H9 (cell line): ENCODE measurements at regions not wholly inside any gene's neighbourhood (a gene's known extent, or its start where the extent isn't known, plus 50 kb on each side); places are given as distances from the start of the nearest gene placed in this dataset.

Experiments used
- DNase-seq: peaks from one replicate; pipeline ENCODE4 v3.0.0-alpha.2; 2017
- H2AFZ ChIP-seq: one replicate; pipeline ENCODE4 v1.6.1; 2013; ENCODE audit warnings: mild to moderate bottlenecking, low read length, control low read depth, moderate library complexity
- H2AK5ac ChIP-seq: 2 replicates; pipeline ENCODE4 v1.6.1; 2013; ENCODE audit warnings: low read length, control low read depth, mixed read lengths; ENCODE audit not compliant: insufficient read length
- H2BK120ac ChIP-seq: one replicate; pipeline ENCODE4 v1.6.1; 2013; ENCODE audit warnings: low read depth, mild to moderate bottlenecking, low read length, control low read depth, inconsistent platforms; ENCODE audit not compliant: poor library complexity, severe bottlenecking
- H2BK12ac ChIP-seq: 2 replicates; pipeline ENCODE4 v1.6.1; 2013; ENCODE audit warnings: low read length, control low read depth, mixed read lengths, low read depth; ENCODE audit not compliant: insufficient read length
- H2BK15ac ChIP-seq: 2 replicates; pipeline ENCODE4 v1.6.1; 2013; ENCODE audit warnings: low read depth, low read length, control low read depth
- H2BK20ac ChIP-seq: one replicate; pipeline ENCODE4 v1.6.1; 2013; ENCODE audit warnings: low read depth, mild to moderate bottlenecking, low read length, control low read depth, inconsistent platforms; ENCODE audit not compliant: poor library complexity, severe bottlenecking
- H2BK5ac ChIP-seq: 2 replicates; pipeline ENCODE4 v1.6.1; 2013; ENCODE audit warnings: low read length, control low read depth, mixed read lengths; ENCODE audit not compliant: insufficient read length
- H3K14ac ChIP-seq: 2 replicates; pipeline ENCODE4 v1.6.1; 2013; ENCODE audit warnings: low read length, control low read depth; ENCODE audit not compliant: insufficient read depth
- H3K18ac ChIP-seq: 2 replicates; pipeline ENCODE4 v1.6.1; 2013; ENCODE audit warnings: low read depth, mild to moderate bottlenecking, mixed read lengths, low read length, control low read depth; ENCODE audit not compliant: insufficient read length
- H3K23ac ChIP-seq: 2 replicates; pipeline ENCODE4 v1.6.1; 2013; ENCODE audit warnings: low read length, control low read depth, mixed read lengths, low read depth; ENCODE audit not compliant: insufficient read length
- H3K23me2 ChIP-seq: 2 replicates; pipeline ENCODE4 v1.6.1; 2013; ENCODE audit warnings: low read depth, mild to moderate bottlenecking, mixed read lengths, low read length, control low read depth; ENCODE audit not compliant: insufficient read length, poor library complexity, severe bottlenecking
- H3K27ac ChIP-seq: 2 replicates; pipeline ENCODE4 v1.5.1; 2013; ENCODE audit warnings: low read length, control low read depth, mixed read lengths, low read depth; ENCODE audit not compliant: insufficient read length
- H3K27me3 ChIP-seq: 2 replicates; pipeline ENCODE4 v1.6.1; 2013; ENCODE audit warnings: low read length, control low read depth, inconsistent platforms; ENCODE audit not compliant: insufficient read depth
- H3K4ac ChIP-seq: 2 replicates; pipeline ENCODE4 v1.6.1; 2013; ENCODE audit warnings: low read depth, mild to moderate bottlenecking, control low read depth, inconsistent platforms, low read length, moderate library complexity
- H3K4me1 ChIP-seq: 2 replicates; pipeline ENCODE4 v1.6.1; 2013; ENCODE audit warnings: low read length, control low read depth, inconsistent platforms; ENCODE audit not compliant: insufficient read depth
- H3K4me2 ChIP-seq: 2 replicates; pipeline ENCODE4 v1.6.1; 2013; ENCODE audit warnings: low read length, control low read depth, mixed read lengths; ENCODE audit not compliant: insufficient read length, insufficient read depth
- H3K56ac ChIP-seq: 2 replicates; pipeline ENCODE4 v1.6.1; 2013; ENCODE audit warnings: low read depth, mild to moderate bottlenecking, mixed read lengths, low read length, control low read depth; ENCODE audit not compliant: insufficient read length
- H3K79me1 ChIP-seq: 2 replicates; pipeline ENCODE4 v1.6.1; 2013; ENCODE audit warnings: low read depth, mild to moderate bottlenecking, moderate library complexity, low read length, control low read depth, inconsistent platforms; ENCODE audit not compliant: insufficient read depth, poor library complexity, severe bottlenecking
- H3K79me2 ChIP-seq: 2 replicates; pipeline ENCODE4 v1.6.1; 2013; ENCODE audit warnings: low read length, control low read depth, inconsistent platforms; ENCODE audit not compliant: insufficient read depth
- H3K9ac ChIP-seq: 2 replicates; pipeline ENCODE4 v1.6.1; 2013; ENCODE audit warnings: low read length, control low read depth, mixed read lengths; ENCODE audit not compliant: insufficient read length; ENCODE audit errors: extremely low read depth
- H3K9me3 ChIP-seq: one replicate; pipeline ENCODE4 v1.6.1; 2013; ENCODE audit warnings: low read depth, low read length, inconsistent platforms; ENCODE audit not compliant: control insufficient read depth
- H3T11ph ChIP-seq: one replicate; pipeline ENCODE4 v1.6.1; 2013; ENCODE audit warnings: mild to moderate bottlenecking, low read length, control low read depth, inconsistent platforms
- H4K20me1 ChIP-seq: one replicate; pipeline ENCODE4 v1.6.1; 2013; ENCODE audit not compliant: control insufficient read depth, insufficient read length, insufficient read depth
- H4K5ac ChIP-seq: 2 replicates; pipeline ENCODE4 v1.6.1; 2013; ENCODE audit warnings: low read depth, mild to moderate bottlenecking, mixed read lengths, low read length, control low read depth; ENCODE audit not compliant: insufficient read length
- H4K8ac ChIP-seq: replicated peaks from 2 replicates; pipeline ENCODE4 v1.6.1; 2013; ENCODE audit warnings: low read length, control low read depth, mixed read lengths, low read depth; ENCODE audit not compliant: insufficient read length
- H4K91ac ChIP-seq: 2 replicates; pipeline ENCODE4 v1.6.1; 2013; ENCODE audit warnings: low read depth, mild to moderate bottlenecking, moderate library complexity, mixed read lengths, low read length, control low read depth; ENCODE audit not compliant: insufficient read length
- H3K27ac Mint-ChIP-seq, 3 experiments: 2 replicates in 2 of 3; 3 replicates in 1 of 3; pipeline ENCODE4 v1.8.0; 2020 to 2021; ENCODE audit warnings: mixed read lengths in 3 of 3, mild to moderate bottlenecking in 1 of 3, moderate library complexity in 1 of 3
- H3K27me3 Mint-ChIP-seq: 2 replicates; pipeline ENCODE4 v1.8.0; 2021; ENCODE audit warnings: low read depth, mild to moderate bottlenecking, moderate library complexity, mixed read lengths
- H3K36me3 Mint-ChIP-seq, 3 experiments: 2 replicates in 2 of 3; 3 replicates in 1 of 3; pipeline ENCODE4 v1.8.0; 2020 to 2021; ENCODE audit warnings: low read depth in 3 of 3, mixed read lengths in 3 of 3; ENCODE audit not compliant: insufficient read depth in 1 of 3
- H3K4me1 Mint-ChIP-seq, 2 experiments: 2 replicates each; pipeline ENCODE4 v1.8.0; 2020; ENCODE audit warnings: mixed read lengths in 2 of 2
- H3K4me3 Mint-ChIP-seq, 2 experiments: 2 replicates in 1 of 2; 3 replicates in 1 of 2; pipeline ENCODE4 v1.8.0; 2020 to 2021; ENCODE audit warnings: mild to moderate bottlenecking in 2 of 2, mixed read lengths in 2 of 2, moderate library complexity in 1 of 2
- H3K9me3 Mint-ChIP-seq, 2 experiments: 2 replicates in 1 of 2; 3 replicates in 1 of 2; pipeline ENCODE4 v1.8.0; 2020; ENCODE audit warnings: mild to moderate bottlenecking in 2 of 2, mixed read lengths in 2 of 2, moderate library complexity in 1 of 2
- CTCF ChIP-seq: fragments of 200-600 bp; sonication (generic); conservative IDR thresholded peaks from 3 replicates; pipeline ENCODE4 v1.8.0; 2021; ENCODE audit warnings: antibody characterized with exemption, mild to moderate bottlenecking
- WGBS: extraction: QIAGEN DNeasy Blood & Tissue Kit; methylation state at CpG from one replicate; pipeline ENCODE4 v1.1.7; 2013; ENCODE audit warnings: missing lambda C conversion rate, low lambda C conversion rate, mixed read lengths; ENCODE audit not compliant: insufficient read length; ENCODE audit errors: extremely low coverage; 5-methylcytosine and 5-hydroxymethylcytosine counted together

- H3K9ac ChIP-seq = no peak overlapping the region
- TF ChIP-seq CTCF = no peak
- H3K27ac ChIP-seq = no peak overlapping the region
- H2BK120ac ChIP-seq = no peak overlapping the region
- no peak overlapping the region for H3K14ac ChIP-seq
- H2AFZ ChIP-seq = no peak overlapping the region
- no peak overlapping the region for H2AK5ac ChIP-seq
- H3K9me3 Mint-ChIP-seq = no peaks in the 10 kb centered on the region; a peak in 2 of 5 replicates
- H3K4me2 ChIP-seq = no peak overlapping the region
- H3T11ph ChIP-seq = no peak overlapping the region
- H3K56ac ChIP-seq = no peak overlapping the region
- H3K18ac ChIP-seq = no peak overlapping the region
- no peak overlapping the region for H2BK5ac ChIP-seq
- H3K4me1 Mint-ChIP-seq = no peaks in the 10 kb centered on the region
- H3K4me3 Mint-ChIP-seq = no peak overlapping the region
- peaks cover 0 to 4% (median 0%) of the 10 kb centered on the region in 3 experiments; a peak in 1 of 7 replicates for H3K36me3 Mint-ChIP-seq
- H4K91ac ChIP-seq = no peak overlapping the region
- DNase-seq = no peak
- no CpG with 5 or more reads among the region's 9 CpGs for WGBS
- H3K27me3 ChIP-seq = no peaks in the 10 kb centered on the region
- no peaks in the 10 kb centered on the region for H4K20me1 ChIP-seq
- no peak overlapping the region for H3K23ac ChIP-seq
- no peak overlapping the region for H3K4ac ChIP-seq
- no peak overlapping the region for H3K27ac Mint-ChIP-seq
- H3K79me2 ChIP-seq = no peaks in the 10 kb centered on the region
- H3K27me3 Mint-ChIP-seq = no peaks in the 10 kb centered on the region
- no peak overlapping the region for H2BK12ac ChIP-seq
- no peaks in the 10 kb centered on the region for H3K4me1 ChIP-seq
- H2BK15ac ChIP-seq = no peak overlapping the region
- H3K23me2 ChIP-seq = no peaks in the 10 kb centered on the region
- no peak overlapping the region for H4K8ac ChIP-seq
- no peak overlapping the region for H2BK20ac ChIP-seq
- no peak overlapping the region for H4K5ac ChIP-seq
- no peaks in the 10 kb centered on the region for H3K9me3 ChIP-seq
- no peaks in the 10 kb centered on the region for H3K79me1 ChIP-seq
Measured at GRCh38 chr13:56902276-56902675, 238.4 kb upstream of the PRR20A start.
